HG03575 (cell line): ENCODE measurements at regions not wholly inside any gene's neighbourhood (a gene's known extent, or its start where the extent isn't known, plus 50 kb on each side); places are given as distances from the start of the nearest gene placed in this dataset.
"Not testable (repeated sequence)": the region's sequence is repeated elsewhere in the genome, so short reads cannot be mapped to it uniquely, and the experiment has no call there.

Experiments
- ATAC-seq: cut with Tn5 transposase; IDR thresholded peaks from one replicate; pipeline ENCODE4 v1.9.1; 2021; ENCODE audit not compliant: unreplicated experiment, insufficient number of reproducible peaks, low FRiP score; ENCODE audit errors: extremely low read depth

GRCh38 chr5:159657771-159658170, 258.5 kb upstream of the ADRA1B start:
- ATAC-seq, result no peak

GRCh38 chr5:159658266-159658925, 257.9 kb upstream of the ADRA1B start:
- ATAC-seq, result no peak

GRCh38 chr5:159660401-159660800, 255.9 kb upstream of the ADRA1B start:
- ATAC-seq, result no peak

GRCh38 chr5:159663986-159664385, 252.3 kb upstream of the ADRA1B start:
- ATAC-seq, result no peak

GRCh38 chr5:159667286-159667685, 249.0 kb upstream of the ADRA1B start:
- no peak for ATAC-seq

GRCh38 chr5:159668556-159668955, 247.7 kb upstream of the ADRA1B start:
- ATAC-seq, result no peak

GRCh38 chr5:159669559-159669958, 246.7 kb upstream of the ADRA1B start:
- ATAC-seq, result no peak

GRCh38 chr5:159671886-159672285, 244.4 kb upstream of the ADRA1B start:
- no peak for ATAC-seq

- ATAC-seq, result no peak
These were observed 242.7 kb upstream of the ADRA1B start for GRCh38 chr5:159673538-159673937.

GRCh38 chr5:159678657-159679392, 237.5 kb upstream of the ADRA1B start:
- ATAC-seq, result no peak

GRCh38 chr5:159680095-159680494, 236.2 kb upstream of the ADRA1B start:
- ATAC-seq, result no peak

GRCh38 chr5:159681661-159682060, 234.6 kb upstream of the ADRA1B start:
- no peak for ATAC-seq

- no peak for ATAC-seq
These were observed 233.7 kb upstream of the ADRA1B start for GRCh38 chr5:159682623-159683022.

- ATAC-seq, result not testable (repeated sequence)
These were observed 228.4 kb upstream of the ADRA1B start for GRCh38 chr5:159687892-159688291.

GRCh38 chr5:159695741-159696294, 220.5 kb upstream of the ADRA1B start:
- ATAC-seq, result no peak

GRCh38 chr5:159697530-159697929, 218.8 kb upstream of the ADRA1B start:
- ATAC-seq, result no peak

GRCh38 chr5:159698322-159698721, 218.0 kb upstream of the ADRA1B start:
- ATAC-seq, result no peak

- no peak for ATAC-seq
These were observed 216.3 kb upstream of the ADRA1B start for GRCh38 chr5:159700016-159700415.

- ATAC-seq, result no peak
These were observed 214.0 kb upstream of the ADRA1B start for GRCh38 chr5:159702301-159702700.

- no peak for ATAC-seq
These were observed 213.5 kb upstream of the ADRA1B start for GRCh38 chr5:159702826-159703225.
